ENCODE measurements at regions not wholly inside any gene's neighbourhood (a gene's known extent, or its start where the extent isn't known, plus 50 kb on each side); places are given as distances from the start of the nearest gene placed in this dataset.
"Not testable (repeated sequence)": the region's sequence is repeated elsewhere in the genome, so short reads cannot be mapped to it uniquely, and the experiment has no call there.

- not testable (repeated sequence) for H3K27ac Mint-ChIP-seq; ATAC-seq (replicated peaks); H3K36me3 Mint-ChIP-seq (ENCODE audit: low read depth); H3K9me3 Mint-ChIP-seq; H3K4me3 Mint-ChIP-seq; H3K27me3 Mint-ChIP-seq; H3K4me1 Mint-ChIP-seq
Observed at GRCh38 chr15:84360902-84361301, 125.3 kb downstream of the GOLGA6L4 start.

- H3K4me3 Mint-ChIP-seq; H3K27ac Mint-ChIP-seq; H3K9me3 Mint-ChIP-seq; H3K36me3 Mint-ChIP-seq (ENCODE audit: low read depth); ATAC-seq (replicated peaks); H3K4me1 Mint-ChIP-seq: not testable (repeated sequence)
- peaks cover 13% of the 10 kb centered on the region for H3K27me3 Mint-ChIP-seq
Observed at GRCh38 chr15:84384421-84384820, 148.8 kb downstream of the GOLGA6L4 start.

- ATAC-seq (replicated peaks): no peak
- H3K27ac Mint-ChIP-seq: no peak overlapping the region
Observed at GRCh38 chr15:84387086-84387485, 151.5 kb downstream of the GOLGA6L4 start.

GRCh38 chr15:84388201-84388600, 152.6 kb downstream of the GOLGA6L4 start:
- H3K4me1 Mint-ChIP-seq; H3K27ac Mint-ChIP-seq; ATAC-seq (replicated peaks); H3K36me3 Mint-ChIP-seq (ENCODE audit: low read depth); H3K4me3 Mint-ChIP-seq; H3K9me3 Mint-ChIP-seq: not testable (repeated sequence)
- peaks cover 34% of the 10 kb centered on the region for H3K27me3 Mint-ChIP-seq

More at GRCh38 chr15:84387086-84387485, 151.5 kb downstream of the GOLGA6L4 start:
- Mint-ChIP-seq H3K4me1 (no peaks in the 10 kb centered on the region), H3K9me3 (no peaks in the 10 kb centered on the region), H3K27me3 (peaks cover 34% of the 10 kb centered on the region), H3K4me3 (no peak overlapping the region), H3K36me3 (ENCODE audit: low read depth) (no peaks in the 10 kb centered on the region)

GRCh38 chr15:84388638-84389037, 153.1 kb downstream of the GOLGA6L4 start:
- not testable (repeated sequence) for H3K4me1 Mint-ChIP-seq; H3K4me3 Mint-ChIP-seq; H3K27ac Mint-ChIP-seq; ATAC-seq (replicated peaks); H3K9me3 Mint-ChIP-seq; H3K36me3 Mint-ChIP-seq (ENCODE audit: low read depth)
- H3K27me3 Mint-ChIP-seq: peaks cover 35% of the 10 kb centered on the region

GRCh38 chr15:84390324-84390723, 154.8 kb downstream of the GOLGA6L4 start:
- H3K4me3 Mint-ChIP-seq; H3K36me3 Mint-ChIP-seq (ENCODE audit: low read depth); H3K9me3 Mint-ChIP-seq; H3K27ac Mint-ChIP-seq; H3K4me1 Mint-ChIP-seq; ATAC-seq (replicated peaks): not testable (repeated sequence)
- H3K27me3 Mint-ChIP-seq: peaks cover 33% of the 10 kb centered on the region

- Mint-ChIP-seq H3K4me3 (no peak overlapping the region), H3K36me3 (ENCODE audit: low read depth) (no peaks in the 10 kb centered on the region), H3K27ac (no peak overlapping the region), H3K4me1 (no peaks in the 10 kb centered on the region), H3K27me3 (peaks cover 33% of the 10 kb centered on the region), H3K9me3 (no peaks in the 10 kb centered on the region)
- ATAC-seq (replicated peaks): no peak
Observed at GRCh38 chr15:84391191-84391590, 155.6 kb downstream of the GOLGA6L4 start.

GRCh38 chr15:84392020-84392419, 156.4 kb downstream of the GOLGA6L4 start:
- not testable (repeated sequence) for H3K4me1 Mint-ChIP-seq, H3K27ac Mint-ChIP-seq, H3K9me3 Mint-ChIP-seq

GRCh38 chr15:84393386-84393936, 157.9 kb downstream of the GOLGA6L4 start:
- not testable (repeated sequence) for H3K4me1 Mint-ChIP-seq; H3K36me3 Mint-ChIP-seq (ENCODE audit: low read depth); H3K9me3 Mint-ChIP-seq; H3K4me3 Mint-ChIP-seq; H3K27ac Mint-ChIP-seq; ATAC-seq (replicated peaks)
- H3K27me3 Mint-ChIP-seq: peaks cover 30% of the 10 kb centered on the region

More at GRCh38 chr15:84392020-84392419, 156.4 kb downstream of the GOLGA6L4 start:
- not testable (repeated sequence) for ATAC-seq (replicated peaks); H3K4me3 Mint-ChIP-seq; H3K36me3 Mint-ChIP-seq (ENCODE audit: low read depth)
- peaks cover 33% of the 10 kb centered on the region for H3K27me3 Mint-ChIP-seq

GRCh38 chr15:84393966-84394365, 158.4 kb downstream of the GOLGA6L4 start:
- not testable (repeated sequence) for H3K27ac Mint-ChIP-seq; H3K4me3 Mint-ChIP-seq; H3K36me3 Mint-ChIP-seq (ENCODE audit: low read depth); ATAC-seq (replicated peaks); H3K9me3 Mint-ChIP-seq; H3K4me1 Mint-ChIP-seq
- peaks cover 27% of the 10 kb centered on the region for H3K27me3 Mint-ChIP-seq

- H3K27ac Mint-ChIP-seq; H3K4me3 Mint-ChIP-seq; H3K4me1 Mint-ChIP-seq; H3K36me3 Mint-ChIP-seq (ENCODE audit: low read depth); ATAC-seq (replicated peaks); H3K9me3 Mint-ChIP-seq: not testable (repeated sequence)
- peaks cover 19% of the 10 kb centered on the region for H3K27me3 Mint-ChIP-seq
Observed at GRCh38 chr15:84395384-84395783, 159.8 kb downstream of the GOLGA6L4 start.

- ATAC-seq (replicated peaks); H3K4me1 Mint-ChIP-seq; H3K27ac Mint-ChIP-seq; H3K9me3 Mint-ChIP-seq; H3K36me3 Mint-ChIP-seq (ENCODE audit: low read depth); H3K4me3 Mint-ChIP-seq: not testable (repeated sequence)
- H3K27me3 Mint-ChIP-seq: peaks cover 16% of the 10 kb centered on the region
Observed at GRCh38 chr15:84395881-84396280, 160.3 kb downstream of the GOLGA6L4 start.

- not testable (repeated sequence) for H3K4me1 Mint-ChIP-seq; H3K36me3 Mint-ChIP-seq (ENCODE audit: low read depth); ATAC-seq (replicated peaks); H3K9me3 Mint-ChIP-seq; H3K27ac Mint-ChIP-seq; H3K4me3 Mint-ChIP-seq; H3K27me3 Mint-ChIP-seq
Observed at GRCh38 chr15:84397066-84397465, 161.5 kb downstream of the GOLGA6L4 start.

GRCh38 chr15:84398087-84398486, 162.5 kb downstream of the GOLGA6L4 start:
- H3K27ac Mint-ChIP-seq; ATAC-seq (replicated peaks); H3K9me3 Mint-ChIP-seq; H3K4me1 Mint-ChIP-seq; H3K4me3 Mint-ChIP-seq; H3K36me3 Mint-ChIP-seq (ENCODE audit: low read depth); H3K27me3 Mint-ChIP-seq: not testable (repeated sequence)

- H3K9me3 Mint-ChIP-seq: no peaks in the 10 kb centered on the region
- no peaks in the 10 kb centered on the region for H3K4me1 Mint-ChIP-seq
- peaks cover under 1% of the 10 kb centered on the region for H3K27me3 Mint-ChIP-seq
- ATAC-seq (replicated peaks): no peak
- H3K27ac Mint-ChIP-seq: no peak overlapping the region
- no peak overlapping the region for H3K4me3 Mint-ChIP-seq
- H3K36me3 Mint-ChIP-seq (ENCODE audit: low read depth): no peaks in the 10 kb centered on the region
Observed at GRCh38 chr15:84398763-84399701, 163.5 kb downstream of the GOLGA6L4 start.

Measured in activated T-helper 17 cell treated with anti-CD3 and anti-CD28 coated beads, Interleukin-2, amount 50 U/mL, for 72 hours (primary cell).